Endothelial cell of umbilical vein (primary cell): ENCODE measurements at regions not wholly inside any gene's neighbourhood (a gene's known extent, or its start where the extent isn't known, plus 50 kb on each side); places are given as distances from the start of the nearest gene placed in this dataset.

Experiments used
- BruUV-seq: library from RNA; stranded (reverse); fragments of 400-500 nt; replicated peaks from 2 replicates; lab custom pipeline; 2021; lab: Mats Ljungman, UMichigan
- CTCF ChIA-PET: fragments of 300-600, 350-600 bp; sonication (Branson Sonifier 250); formaldehyde crosslinking; loops from one replicate; lab custom pipeline; 2021; ENCODE audit warnings: antibody characterized with exemption, inconsistent platforms; lab: Charles Lee
- POLR2A ChIA-PET: fragments of 300-600, 350-600 bp; sonication (Branson Sonifier 250); formaldehyde crosslinking; loops from one replicate; lab custom pipeline; 2021; ENCODE audit warnings: antibody characterized with exemption, inconsistent platforms; lab: Charles Lee
- DNase-seq: peaks from one replicate; pipeline ENCODE4 v3.0.0-alpha.2; 2011; ENCODE audit warnings: low read depth, low spot score
- FAIRE-seq: peaks from 2 replicates; lab custom pipeline; 2011; peaks lifted over from hg19 to GRCh38; lab: Jason Lieb, UNC
- H2AFZ ChIP-seq: 2 replicates; pipeline ENCODE4 v1.6.0; 2012; ENCODE audit warnings: low read depth, low read length, control low read depth, inconsistent platforms
- H3K27ac ChIP-seq: 2 replicates; pipeline ENCODE4 v1.5.1; 2011; ENCODE audit warnings: low read depth, mild to moderate bottlenecking, control low read depth, low read length, moderate library complexity; ENCODE audit not compliant: insufficient read depth
- H3K27me3 ChIP-seq, 2 experiments: 2 replicates each; pipeline versions ENCODE4 v1.6.0 to v1.6.1; 2011; ENCODE audit warnings: low read length in 2 of 2, mixed read lengths in 1 of 2; ENCODE audit not compliant: control insufficient read depth in 2 of 2, insufficient read depth in 2 of 2
- H3K36me3 ChIP-seq, 2 experiments: 2 replicates in 1 of 2; 3 replicates in 1 of 2; pipeline ENCODE4 v1.5.1; 2011; ENCODE audit warnings: low read length in 2 of 2, mild to moderate bottlenecking in 1 of 2, moderate library complexity in 1 of 2; ENCODE audit not compliant: control insufficient read depth in 2 of 2, insufficient read depth in 2 of 2; ENCODE audit errors: extremely low read depth in 1 of 2
- H3K4me1 ChIP-seq: 3 replicates; pipeline ENCODE4 v1.5.1; 2011; ENCODE audit warnings: mild to moderate bottlenecking, low read length; ENCODE audit not compliant: control insufficient read depth, insufficient read depth; ENCODE audit errors: extremely low read depth
- H3K4me2 ChIP-seq: 2 replicates; pipeline ENCODE4 v1.6.1; 2011; ENCODE audit warnings: low read length, control low read depth, mixed read lengths; ENCODE audit not compliant: insufficient read depth
- H3K4me3 ChIP-seq, 3 experiments: fragments of 200-600 bp in 1 of 3; sonication (generic), shearing (Covaris generic) in 1 of 3; replicated peaks in 1 of 3; 2 replicates each; pipeline ENCODE4 v1.5.1; 2011 to 2016; ENCODE audit warnings: control low read depth in 3 of 3, low read length in 3 of 3, mild to moderate bottlenecking in 2 of 3, inconsistent platforms in 1 of 3, low read depth in 1 of 3, moderate library complexity in 1 of 3; ENCODE audit not compliant: insufficient read depth in 1 of 3
- H3K79me2 ChIP-seq: 2 replicates; pipeline ENCODE4 v1.6.0; 2012; ENCODE audit warnings: low read length, inconsistent platforms; ENCODE audit not compliant: control insufficient read depth, insufficient read depth
- H3K9ac ChIP-seq: replicated peaks from 2 replicates; pipeline ENCODE3; 2011; ENCODE audit warnings: low read length, control low read depth; ENCODE audit not compliant: insufficient read depth; ENCODE audit errors: extremely low read depth
- H3K9me1 ChIP-seq: replicated peaks from 3 replicates; pipeline ENCODE4 v1.6.0; 2011; ENCODE audit warnings: mild to moderate bottlenecking, low read length; ENCODE audit not compliant: control insufficient read depth, insufficient read depth; ENCODE audit errors: extremely low read depth
- H3K9me3 ChIP-seq: replicated peaks from 2 replicates; pipeline ENCODE4 v1.5.1; 2012; ENCODE audit warnings: low read length, inconsistent platforms; ENCODE audit not compliant: control insufficient read depth, insufficient read depth
- H4K20me1 ChIP-seq: replicated peaks from 2 replicates; pipeline ENCODE3; 2011; ENCODE audit warnings: mild to moderate bottlenecking, low read length; ENCODE audit not compliant: control insufficient read depth, insufficient read depth; ENCODE audit errors: extremely low read depth
- CTCF ChIP-seq, 2 donors: IDR thresholded peaks; 1 replicate in 1 of 2; 2 replicates in 1 of 2; pipeline ENCODE4 v1.5.1; 2011; ENCODE audit warnings: low read length in 2 of 2, mild to moderate bottlenecking in 2 of 2, moderate library complexity in 2 of 2, control low read depth in 1 of 2, inconsistent platforms in 1 of 2, low read depth in 1 of 2; ENCODE audit not compliant: insufficient read depth in 1 of 2; ENCODE audit errors: extremely low read depth in 1 of 2
- EZH2 ChIP-seq: IDR thresholded peaks from 2 replicates; pipeline ENCODE4 v1.6.1; 2012; ENCODE audit warnings: borderline replicate concordance, low read depth, mild to moderate bottlenecking, moderate library complexity, low read length, inconsistent platforms; ENCODE audit not compliant: severe bottlenecking
- FOS ChIP-seq: IDR thresholded peaks from 2 replicates; pipeline ENCODE4 v1.6.1; 2011; ENCODE audit warnings: mild to moderate bottlenecking, low read length, moderate library complexity, borderline replicate concordance; ENCODE audit not compliant: insufficient read depth
- GATA2 ChIP-seq: IDR thresholded peaks from 2 replicates; pipeline ENCODE4 v1.7.0; 2011; ENCODE audit warnings: low read depth, mild to moderate bottlenecking, moderate library complexity, mixed read lengths, low read length; ENCODE audit not compliant: insufficient read length, insufficient read depth
- JUN ChIP-seq: IDR thresholded peaks from 2 replicates; pipeline ENCODE4 v1.6.1; 2011; ENCODE audit warnings: borderline replicate concordance, low read depth; ENCODE audit not compliant: insufficient read length, insufficient read depth
- MAX ChIP-seq: IDR thresholded peaks from 2 replicates; pipeline ENCODE4 v1.6.1; 2011; ENCODE audit not compliant: insufficient read depth, insufficient read length
- MYC ChIP-seq: IDR thresholded peaks from one replicate; pipeline ENCODE4 v1.6.1; 2011; ENCODE audit warnings: mild to moderate bottlenecking, low read depth, low read length
- POLR2A ChIP-seq: IDR thresholded peaks from 2 replicates; pipeline ENCODE4 v1.6.1; 2012; ENCODE audit warnings: low read depth, mild to moderate bottlenecking, control low read depth, low read length
- POLR2AphosphoS5 ChIP-seq: IDR thresholded peaks from 2 replicates; pipeline ENCODE4 v1.6.1; 2012; ENCODE audit warnings: low read depth, mild to moderate bottlenecking, control low read depth, low read length, moderate library complexity; ENCODE audit not compliant: insufficient read depth
- dilution Hi-C: fragments of 300-500 bp; cut with MboI; formaldehyde crosslinking; loops from one replicate; pipeline ENCODE4 v1.15.0; 2019; ENCODE audit warnings: low sequenced_read_pairs; ENCODE audit not compliant: extremely low pct_ligation_motif_present
- intact Hi-C: fragments of 100-400 bp; cut with micrococcal nuclease; formaldehyde crosslinking; loops from one replicate; pipeline ENCODE4 v1.10.0; 2022

GRCh38 chr12:88684170-88684569, 103.9 kb upstream of the KITLG start:
- Histone ChIP-seq H3K27ac (no peak overlapping the region), H3K9ac (no peak overlapping the region), H3K27me3 (no peaks in the 10 kb centered on the region), H3K9me3 (no peaks in the 10 kb centered on the region), H3K4me1 (no peaks in the 10 kb centered on the region), H3K4me2 (no peak overlapping the region), H3K36me3 (no peaks in the 10 kb centered on the region), H2AFZ (no peak overlapping the region), H4K20me1 (no peaks in the 10 kb centered on the region), H3K4me3 (no peak overlapping the region), H3K79me2 (no peaks in the 10 kb centered on the region), H3K9me1 (no peaks in the 10 kb centered on the region)
- ChIA-PET POLR2A (no interaction called here), CTCF (no interaction called here)
- FAIRE-seq: no peak
- TF ChIP-seq JUN (no peak), MAX (no peak), FOS (no peak), EZH2 (no peak), GATA2 (no peak), MYC (no peak), CTCF (IDR thresholded peaks at IDR 0.05; ENCODE audit: extremely low read depth in 1 of 2, insufficient read depth in 1 of 2, low read depth in 1 of 2, low read length in 2 of 2) (no peak), POLR2A (no peak), POLR2AphosphoS5 (no peak)
- dilution Hi-C loops: no loop called here
- intact Hi-C loops: no loop called here
- DNase-seq: no peak
- BruUV-seq: no TSS peak
